ENCODE measurements at regions not wholly inside any gene's neighbourhood (a gene's known extent, or its start where the extent isn't known, plus 50 kb on each side); places are given as distances from the start of the nearest gene placed in this dataset.

GRCh38 chr6:140130074-140130473 is 755.6 kb upstream of the CITED2 start:
- DNase-seq = no peak

GRCh38 chr6:140124498-140124897 is 750.0 kb upstream of the CITED2 start:
- DNase-seq = no peak

GRCh38 chr6:140108167-140108566 is 733.7 kb upstream of the CITED2 start:
- DNase-seq = no peak

- no peak for DNase-seq
Measured at GRCh38 chr6:140107216-140107615, 732.8 kb upstream of the CITED2 start.

GRCh38 chr6:140105857-140106256 is 731.4 kb upstream of the CITED2 start:
- DNase-seq = peak; percentile 2

GRCh38 chr6:140105241-140105640 is 730.8 kb upstream of the CITED2 start:
- no peak for DNase-seq

GRCh38 chr6:140101818-140102217 is 727.4 kb upstream of the CITED2 start:
- no peak for DNase-seq

- no peak for DNase-seq
Measured at GRCh38 chr6:140101367-140101766, 726.9 kb upstream of the CITED2 start.

GRCh38 chr6:140095532-140095931 is 721.1 kb upstream of the CITED2 start:
- DNase-seq = no peak

- no peak for DNase-seq
Measured at GRCh38 chr6:140091895-140092294, 717.4 kb upstream of the CITED2 start.

- DNase-seq = no peak
Measured at GRCh38 chr6:140090871-140091270, 716.4 kb upstream of the CITED2 start.

- DNase-seq = no peak
Measured at GRCh38 chr6:140083375-140083774, 708.9 kb upstream of the CITED2 start.

- DNase-seq = no peak
Measured at GRCh38 chr6:140082867-140083297, 708.4 kb upstream of the CITED2 start.

- no peak for DNase-seq
Measured at GRCh38 chr6:140079328-140079727, 704.9 kb upstream of the CITED2 start.

- DNase-seq = no peak
Measured at GRCh38 chr6:140078561-140079125, 704.2 kb upstream of the CITED2 start.

- DNase-seq = no peak
Measured at GRCh38 chr6:140077827-140078560, 703.5 kb upstream of the CITED2 start.

- no peak for DNase-seq
Measured at GRCh38 chr6:140076105-140076504, 701.7 kb upstream of the CITED2 start.

- DNase-seq = no peak
Measured at GRCh38 chr6:140073456-140073855, 699.0 kb upstream of the CITED2 start.

GRCh38 chr6:140071601-140072062 is 697.2 kb upstream of the CITED2 start:
- DNase-seq = no peak

GRCh38 chr6:140070846-140071473 is 696.5 kb upstream of the CITED2 start:
- no peak for DNase-seq

GRCh38 chr6:140069576-140069975 is 695.1 kb upstream of the CITED2 start:
- DNase-seq = no peak

GRCh38 chr6:140068801-140069200 is 694.4 kb upstream of the CITED2 start:
- DNase-seq = no peak

GRCh38 chr6:140064366-140064765 is 689.9 kb upstream of the CITED2 start:
- DNase-seq = no peak

- no peak for DNase-seq
Measured at GRCh38 chr6:140063021-140063399, 688.6 kb upstream of the CITED2 start.

Measured in stimulated activated CD4-positive, alpha-beta T cell treated with anti-CD3 and anti-CD28 coated beads, Interleukin-15, amount 100 ng/mL, for 24 hours (primary cell).